Stromal cell of bone marrow (primary cell): ENCODE measurements at regions not wholly inside any gene's neighbourhood (a gene's known extent, or its start where the extent isn't known, plus 50 kb on each side); places are given as distances from the start of the nearest gene placed in this dataset.
A peak's percentile ranks its signal among the peaks of the same experiment; 100 is the strongest.
"Not testable (repeated sequence)": the region's sequence is repeated elsewhere in the genome, so short reads cannot be mapped to it uniquely, and the experiment has no call there.

Experiments used
- DNase-seq: peaks from one replicate; pipeline ENCODE4 v3.0.0-alpha.2; 2012; ENCODE audit warnings: low read depth

DNA sequence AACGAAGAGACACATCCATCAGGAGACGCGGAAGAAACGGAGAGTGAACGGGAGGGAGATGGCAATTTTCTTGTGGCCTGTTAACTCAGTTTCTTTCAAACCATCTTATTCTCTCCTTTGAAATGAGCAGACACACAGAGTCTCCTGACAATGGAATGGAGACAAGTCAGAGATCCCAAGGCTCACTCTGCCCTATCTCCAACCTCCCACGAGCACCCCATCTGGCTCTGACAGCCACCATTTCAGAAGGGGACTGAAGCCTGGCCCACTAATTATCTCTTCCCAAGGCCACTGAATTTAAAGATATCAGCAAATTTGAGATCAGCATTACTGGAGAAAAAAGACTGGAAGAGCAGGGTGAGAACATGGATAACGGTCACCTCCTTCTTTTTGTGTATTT, 215.6 kb downstream of the DHX15 start:
- no peak for DNase-seq

DNA sequence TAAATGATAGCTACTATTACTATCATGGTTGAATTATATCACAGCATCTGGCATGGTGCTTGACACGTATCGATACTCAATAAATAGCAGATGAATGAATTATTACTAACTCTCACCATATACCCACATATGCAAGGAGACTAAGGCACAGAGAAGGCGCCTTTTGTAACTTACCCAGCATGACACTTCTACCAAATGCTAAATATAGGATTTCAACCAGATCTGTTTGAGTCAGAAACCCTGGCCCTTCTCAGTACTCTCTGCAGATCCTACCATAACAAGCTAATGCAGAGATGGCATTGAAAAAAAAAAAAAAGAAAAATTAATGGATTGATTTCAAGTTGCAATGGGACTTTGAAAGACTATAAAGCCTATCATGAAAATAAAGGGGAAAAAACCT, 219.5 kb downstream of the DHX15 start:
- DNase-seq, result no peak

DNA sequence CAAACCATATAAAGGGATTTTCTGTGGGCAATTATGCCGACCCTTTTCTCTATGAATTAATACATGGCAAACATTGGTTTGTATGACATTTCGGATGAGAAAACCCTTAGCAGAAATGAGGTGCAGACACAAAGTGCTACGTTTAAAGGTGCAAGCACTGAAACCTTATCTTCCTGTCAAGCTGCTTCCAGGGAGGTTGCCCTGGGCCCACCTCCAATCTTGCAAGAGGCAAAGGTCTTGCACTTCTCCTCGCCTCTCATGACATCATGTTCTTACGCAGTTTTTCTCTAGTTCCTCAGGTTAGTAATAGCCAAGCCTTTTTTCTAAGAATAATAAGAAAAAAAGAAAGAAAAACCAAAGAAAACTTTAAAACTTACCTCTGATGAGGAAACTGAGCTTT, 220.1 kb downstream of the DHX15 start:
- no peak for DNase-seq

DNA sequence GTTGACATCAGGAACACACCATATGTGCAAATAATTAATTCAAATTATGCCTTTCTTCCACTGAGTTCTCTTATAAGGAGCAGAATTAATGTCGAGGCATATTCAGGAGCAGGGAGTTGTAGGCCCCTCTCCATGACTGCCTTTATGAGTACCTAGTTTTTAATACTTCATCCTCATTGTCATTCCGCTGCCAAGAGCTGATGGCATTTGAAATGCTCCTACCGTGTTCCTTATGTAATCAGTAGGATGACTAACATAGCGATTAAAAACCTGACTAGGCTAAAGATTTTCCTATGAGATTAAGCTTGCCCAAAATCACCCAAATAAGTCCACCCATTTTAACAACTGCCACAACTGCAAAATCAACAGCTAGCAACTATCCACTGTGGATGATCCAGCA, 220.6 kb downstream of the DHX15 start:
- no peak for DNase-seq

DNA sequence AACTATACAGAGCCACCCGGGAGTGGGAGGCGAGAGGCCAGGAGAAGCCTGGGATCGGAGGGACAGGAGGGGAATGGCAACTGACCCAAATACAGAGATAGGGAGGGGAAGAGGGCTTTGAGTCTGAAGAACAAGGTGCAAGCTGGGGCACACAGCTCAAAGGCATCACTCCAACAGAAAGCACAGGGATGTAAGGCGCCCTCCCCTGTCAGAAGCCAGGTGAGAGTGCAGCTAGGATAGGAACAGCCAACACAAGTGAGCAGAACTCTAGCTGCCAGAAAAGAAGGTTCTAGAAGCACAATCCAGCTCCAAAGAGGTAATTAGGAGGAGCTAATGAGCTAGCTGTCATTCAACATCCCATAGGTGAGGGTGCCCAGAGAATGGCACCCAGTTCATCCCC, 232.2 kb downstream of the DHX15 start:
- no peak for DNase-seq

DNA sequence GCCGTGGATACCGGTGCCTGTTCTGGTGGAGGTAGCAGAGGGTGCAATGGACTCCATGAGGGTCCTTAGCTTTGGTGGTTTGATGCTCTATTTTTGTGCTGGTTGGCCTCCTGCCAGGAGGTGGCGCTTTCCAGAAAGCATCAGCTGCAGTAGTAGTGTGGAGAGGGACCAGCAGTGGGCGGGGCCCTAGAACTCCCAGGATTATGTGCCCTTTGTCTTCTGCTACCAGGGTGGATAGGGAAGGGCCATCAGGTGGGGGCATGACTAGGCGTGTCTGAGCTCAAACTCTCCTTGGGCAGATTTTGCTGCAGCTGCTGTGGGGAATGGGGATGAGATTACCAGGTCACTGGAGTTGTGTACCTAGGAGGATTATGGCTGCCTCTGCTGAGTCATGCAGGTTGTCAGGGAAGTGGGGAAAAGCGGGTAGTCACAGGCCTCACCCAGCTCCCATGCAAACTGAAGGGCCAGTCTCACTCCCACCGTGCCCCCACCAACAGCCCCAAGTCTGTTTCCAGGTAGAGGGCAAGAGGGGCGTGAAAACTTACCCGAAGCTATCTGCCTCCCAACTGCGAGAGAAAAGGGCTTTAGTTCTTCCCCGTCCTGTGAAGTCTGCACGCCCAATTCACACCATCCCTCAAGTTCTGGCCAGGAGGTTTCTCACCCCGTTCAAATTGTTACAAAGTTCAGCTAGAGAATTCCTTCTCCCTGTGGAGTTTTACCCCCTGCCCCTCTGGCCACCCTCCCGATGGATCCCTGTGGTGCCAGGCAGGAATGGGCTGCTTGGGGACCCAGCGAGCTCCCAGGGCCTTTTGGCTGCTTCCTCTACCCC, 235.0 kb downstream of the DHX15 start:
- not testable (repeated sequence) for DNase-seq

DNA sequence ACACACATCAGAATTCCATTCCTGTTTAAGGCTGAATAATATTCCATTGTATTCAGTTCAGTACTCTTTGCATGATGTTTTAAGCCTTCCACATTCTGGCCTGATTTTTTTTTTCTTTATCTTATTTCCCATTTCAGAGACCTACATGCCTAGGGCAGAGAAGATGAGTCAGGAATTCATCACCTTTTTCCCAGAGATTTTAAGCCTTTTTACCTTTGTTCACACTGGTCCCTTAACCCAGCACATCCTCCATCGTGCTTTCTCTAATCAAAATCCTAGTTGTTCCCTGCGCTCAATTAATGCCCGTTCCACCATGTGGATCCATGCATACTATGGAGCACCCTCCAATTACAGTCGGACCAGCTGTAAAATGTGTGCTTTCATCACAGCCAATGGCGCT, 245.1 kb downstream of the DHX15 start:
- no peak for DNase-seq

DNA sequence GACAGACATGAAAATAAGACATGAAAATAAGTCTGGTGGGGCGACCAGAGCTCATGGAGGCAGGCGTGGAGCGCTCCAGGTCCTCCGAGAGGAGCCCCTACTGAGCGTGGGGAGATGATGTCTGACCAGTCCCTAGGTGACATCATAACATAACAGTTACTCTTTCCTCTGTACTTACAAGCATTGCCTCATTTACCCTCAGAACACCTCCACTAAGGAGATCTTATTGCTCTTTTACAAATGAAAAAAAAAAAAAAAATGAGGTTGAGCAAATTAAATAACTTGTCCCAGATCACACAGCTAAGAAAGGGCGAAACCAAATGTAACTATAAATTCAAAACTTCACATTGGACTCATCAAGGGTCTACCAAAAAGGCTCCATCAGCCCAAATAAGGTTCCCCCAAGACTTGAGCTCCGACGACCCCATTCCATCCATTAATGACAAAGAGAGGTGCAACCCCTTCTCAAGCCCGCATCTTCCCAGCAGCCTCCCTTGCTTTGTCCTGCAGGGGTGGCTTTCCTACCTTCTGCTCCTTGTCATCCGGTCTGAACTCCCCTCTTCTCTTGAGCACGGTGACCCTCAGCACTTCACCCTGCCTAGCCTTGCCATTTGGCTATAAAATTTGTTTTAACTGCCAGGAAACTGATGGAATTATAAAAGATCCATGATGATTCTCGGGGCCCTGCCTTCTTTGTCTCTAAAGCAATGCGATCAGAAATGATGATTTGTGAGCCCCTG, 246.7 kb downstream of the DHX15 start:
- DNase-seq, result no peak

DNA sequence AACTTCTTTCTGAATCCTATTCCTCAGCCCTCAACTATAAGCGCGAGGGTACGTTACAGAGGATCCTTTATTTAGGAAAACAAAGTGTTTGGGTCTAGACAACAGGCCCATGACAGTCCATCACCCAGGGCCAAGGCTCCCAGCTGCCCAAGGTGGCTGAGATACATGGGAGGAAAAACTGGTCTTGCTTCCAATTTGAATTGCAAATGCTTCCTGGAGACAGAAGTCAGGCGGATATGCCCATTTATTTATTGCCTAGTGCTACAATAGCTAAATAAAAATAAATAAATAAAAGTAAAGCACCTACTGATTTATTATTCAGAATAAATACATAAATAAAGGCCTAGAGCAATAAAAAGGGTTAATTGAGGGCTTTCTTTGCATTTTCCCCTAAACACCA, 248.7 kb downstream of the DHX15 start:
- DNase-seq, result no peak

DNA sequence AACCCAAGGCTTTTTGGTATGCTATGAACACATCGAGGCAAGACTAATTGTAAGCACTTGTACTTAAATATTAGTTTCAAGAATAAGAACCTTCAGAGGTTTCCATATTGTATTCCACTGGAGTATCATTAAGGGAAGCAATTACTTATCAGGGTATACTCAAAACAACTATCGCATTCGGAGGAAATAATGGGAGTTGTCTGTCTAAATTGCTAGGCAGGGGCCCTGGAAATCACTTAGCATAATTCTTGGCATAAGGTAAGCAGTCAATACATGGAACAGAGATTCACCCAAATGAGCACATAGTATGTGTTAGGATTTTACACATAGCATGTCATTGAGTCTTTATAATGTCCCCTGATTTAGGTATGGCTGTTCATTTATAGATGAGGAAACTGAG, 249.4 kb downstream of the DHX15 start:
- no peak for DNase-seq

DNA sequence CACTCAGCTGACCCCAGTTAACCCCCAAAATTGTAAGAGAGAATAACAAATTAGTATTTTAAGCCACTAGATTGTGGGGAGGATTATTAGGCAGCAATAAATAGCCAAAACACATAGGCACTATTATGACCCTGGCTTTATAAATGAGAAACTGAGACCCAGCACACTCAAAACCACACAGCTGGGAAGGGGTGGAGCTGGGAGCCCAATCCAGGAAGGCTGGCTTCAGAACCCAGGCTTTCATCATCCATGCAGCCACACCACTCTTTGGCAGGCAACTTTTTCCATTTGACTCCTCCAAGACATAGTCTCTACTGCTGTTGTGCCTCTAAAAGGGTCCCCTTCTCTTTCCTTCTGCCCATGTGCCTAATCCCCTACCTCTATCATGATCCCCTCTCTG, 253.8 kb downstream of the DHX15 start:
- peak; percentile 48 for DNase-seq

DNA sequence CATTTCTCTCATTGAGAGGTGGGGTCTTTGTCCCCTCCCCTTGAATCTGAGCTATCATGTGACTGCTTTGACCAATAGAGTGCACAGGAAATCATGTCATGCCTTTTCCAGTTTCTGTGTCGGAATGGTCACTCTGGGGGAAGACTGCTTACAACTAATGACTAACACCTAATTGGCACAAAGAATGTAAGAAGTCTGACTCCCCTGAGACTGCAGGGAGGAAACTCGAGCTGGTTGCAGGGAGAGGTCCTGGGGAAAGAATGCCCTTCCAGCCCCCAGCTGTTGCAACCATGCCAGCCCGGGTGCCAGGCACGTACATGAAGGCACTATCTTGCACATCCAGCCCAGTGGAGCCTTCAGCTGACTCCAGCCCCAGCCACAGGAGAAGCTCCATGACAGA, 254.2 kb downstream of the DHX15 start:
- DNase-seq, result peak; percentile 50

DNA sequence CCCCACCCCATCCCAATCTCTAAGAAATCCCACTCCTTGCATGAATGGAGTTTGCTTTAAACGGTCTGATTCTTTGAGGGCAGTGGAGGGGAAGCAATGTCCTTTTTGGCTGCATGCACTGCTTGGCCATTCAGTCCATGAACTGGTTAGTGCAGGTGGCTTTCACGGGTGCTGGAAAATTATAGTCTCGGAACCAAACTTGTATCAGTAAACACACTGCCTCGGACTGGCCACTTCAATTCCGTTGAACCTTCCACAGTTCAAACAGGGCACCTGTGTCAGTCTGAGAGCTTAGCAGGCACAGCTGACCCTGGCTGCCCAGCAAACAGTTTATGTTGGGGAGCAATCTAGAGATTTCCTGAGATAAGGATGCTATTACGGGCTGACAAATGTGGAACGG, 255.6 kb downstream of the DHX15 start:
- DNase-seq, result no peak

DNA sequence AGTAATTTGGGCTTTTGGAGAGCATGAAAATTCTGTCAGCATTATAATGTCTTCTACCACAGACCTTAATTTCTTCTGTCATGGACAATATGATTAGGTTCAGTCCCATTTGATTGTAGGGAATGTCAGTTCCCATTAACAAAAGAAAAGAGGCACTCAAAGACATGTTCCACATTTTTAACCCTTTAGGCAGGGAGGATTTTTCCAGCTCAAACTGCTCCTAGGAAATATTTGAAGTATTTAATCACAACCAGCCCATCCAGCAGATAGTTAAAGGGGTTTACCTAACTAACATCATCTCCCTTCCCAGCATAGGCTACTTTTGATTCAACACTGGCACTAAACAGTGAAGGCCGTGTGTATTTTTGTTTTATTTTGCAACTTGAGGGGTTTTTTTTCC, 256.0 kb downstream of the DHX15 start:
- DNase-seq, result no peak

DNA sequence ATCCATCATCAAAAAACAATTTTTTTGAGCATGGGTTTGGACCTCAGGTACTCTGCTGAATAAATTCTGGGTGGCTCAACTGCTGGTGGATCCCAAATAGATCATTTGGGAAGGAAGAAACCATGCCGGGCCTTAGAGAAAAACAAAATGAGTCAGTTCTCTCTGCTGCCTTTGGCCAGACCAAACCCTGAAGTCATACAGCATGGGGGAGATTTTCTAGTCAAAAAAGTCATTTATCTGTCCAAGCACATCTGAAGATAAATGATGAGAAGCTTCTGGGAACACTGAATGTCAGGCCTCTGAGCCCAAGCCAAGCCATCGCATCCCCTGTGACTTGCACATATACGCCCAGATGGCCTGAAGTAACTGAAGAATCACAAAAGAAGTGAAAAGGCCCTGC, 261.4 kb downstream of the DHX15 start:
- peak; percentile 13 for DNase-seq

DNA sequence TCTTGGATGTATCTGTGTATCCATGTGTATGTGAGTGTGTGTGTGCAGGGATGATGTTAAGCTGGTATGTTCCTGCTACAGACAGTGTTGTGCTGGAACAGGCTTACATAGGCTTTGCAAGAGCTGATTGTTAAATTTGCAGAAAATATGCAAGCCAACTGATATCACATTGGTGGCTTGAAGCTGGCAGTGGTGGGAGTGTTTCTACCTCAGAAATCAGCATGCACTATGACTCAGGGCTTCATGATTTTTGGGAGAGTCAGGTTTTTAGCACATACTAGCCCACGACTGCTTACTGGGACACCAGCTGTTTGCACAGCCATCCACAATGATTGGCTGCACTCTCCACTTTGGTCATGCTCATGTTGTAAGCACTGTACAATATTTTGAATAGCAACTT, 261.8 kb downstream of the DHX15 start:
- peak; percentile 28 for DNase-seq

DNA sequence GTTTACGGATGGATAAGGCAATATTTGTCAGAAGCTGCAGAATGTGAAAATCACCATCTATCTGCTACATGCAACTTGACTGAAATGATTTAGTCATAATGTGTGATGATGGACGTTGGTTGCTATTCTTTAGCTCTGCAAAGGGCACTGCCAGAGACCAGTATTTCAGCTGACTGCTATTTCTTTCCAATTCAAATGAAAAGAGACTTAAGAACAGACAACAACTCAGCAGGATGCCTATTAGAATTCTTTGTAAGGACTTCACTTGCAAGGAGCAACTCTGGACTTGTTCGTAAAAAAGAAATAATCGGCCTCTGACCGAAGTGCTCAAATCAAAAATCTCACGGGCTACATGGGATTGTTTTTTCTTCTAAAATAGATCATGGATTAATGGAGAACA, 262.7 kb downstream of the DHX15 start:
- DNase-seq, result no peak

DNA sequence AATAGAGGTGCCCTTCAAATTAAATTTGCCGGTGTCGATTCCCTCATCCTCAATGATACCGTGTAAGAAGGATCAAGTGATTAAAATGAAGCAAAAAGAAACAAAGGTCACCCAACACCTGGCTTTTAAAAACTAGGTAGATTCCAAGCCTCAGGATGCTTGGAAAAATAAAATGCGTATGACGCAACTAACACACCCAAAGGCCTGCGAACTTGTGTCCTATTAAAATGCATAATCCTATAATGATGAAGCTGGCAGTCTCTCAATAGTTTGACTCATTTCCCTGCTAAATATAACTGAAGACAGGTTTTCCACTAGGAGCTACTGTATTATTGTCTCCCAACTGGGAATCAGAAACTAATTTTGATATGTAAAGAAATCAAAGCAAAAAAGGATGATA, 263.2 kb downstream of the DHX15 start:
- DNase-seq, result peak; percentile 43

DNA sequence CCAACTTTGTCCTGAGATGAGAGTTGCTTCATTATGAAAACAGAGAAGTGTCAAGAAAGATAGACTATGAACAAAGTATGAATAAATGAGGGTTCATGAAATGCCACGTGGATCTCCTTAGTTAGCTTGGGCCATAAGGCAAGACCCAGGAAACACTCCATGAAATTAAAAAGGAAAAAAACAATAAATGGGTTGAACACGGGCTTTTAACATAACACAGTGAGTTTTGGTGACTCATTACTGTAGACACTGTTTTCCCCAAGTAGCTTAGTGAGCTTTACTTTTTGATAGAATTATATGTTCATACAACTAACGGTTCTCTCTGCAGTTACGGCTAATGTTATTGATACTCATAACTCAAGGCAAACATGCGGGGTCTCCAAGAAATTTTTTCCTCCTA, 265.0 kb downstream of the DHX15 start:
- no peak for DNase-seq

DNA sequence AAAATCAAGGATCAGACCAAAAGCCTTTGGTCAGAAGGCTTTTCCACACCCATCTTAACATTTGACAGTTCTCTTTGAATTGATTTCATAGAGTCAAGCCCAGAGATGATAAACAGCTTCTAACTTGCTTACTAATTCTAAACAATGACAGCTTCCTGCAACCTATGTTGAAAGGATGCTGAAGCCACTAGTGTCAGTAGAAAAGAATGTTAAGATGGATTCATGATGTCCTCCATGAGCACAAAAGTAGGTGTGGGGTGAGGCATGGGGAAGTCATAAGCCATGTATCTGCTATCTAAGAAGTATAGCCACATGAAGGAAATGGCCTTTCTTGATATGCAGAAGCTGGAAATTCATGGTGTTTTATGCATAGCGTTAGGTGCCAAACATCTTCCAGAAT, 269.3 kb downstream of the DHX15 start:
- DNase-seq, result no peak

DNA sequence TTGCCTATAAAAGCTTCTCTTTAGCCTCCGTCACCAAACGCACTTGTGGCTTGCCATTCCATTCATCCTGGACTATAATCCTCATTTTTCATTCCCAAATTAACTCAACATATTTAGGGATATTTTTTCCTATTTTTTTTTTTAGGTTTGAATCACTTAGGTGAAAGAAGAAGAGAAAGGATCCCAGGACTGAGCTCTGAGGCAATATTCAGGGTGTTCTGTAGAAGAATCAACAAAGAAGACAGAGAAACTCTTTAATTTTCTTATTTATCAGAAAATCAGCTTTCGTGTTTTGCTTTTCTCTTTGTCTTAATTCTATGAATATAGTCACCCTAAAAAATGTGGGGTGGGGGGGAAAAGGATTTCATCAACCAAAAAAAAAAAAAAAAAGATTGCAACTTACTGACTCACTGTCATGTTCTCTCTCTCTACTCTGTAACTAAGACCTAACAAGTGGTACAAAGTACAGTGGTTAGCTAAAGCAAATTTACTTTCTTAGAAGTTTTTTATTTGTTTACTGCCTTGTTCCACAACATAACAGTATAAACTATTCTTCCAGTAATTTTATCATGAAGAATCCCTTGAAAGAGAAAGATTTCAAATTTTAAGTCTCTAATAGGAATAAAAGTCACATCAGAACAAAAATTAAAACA, 272.0 kb downstream of the DHX15 start:
- DNase-seq, result no peak

DNA sequence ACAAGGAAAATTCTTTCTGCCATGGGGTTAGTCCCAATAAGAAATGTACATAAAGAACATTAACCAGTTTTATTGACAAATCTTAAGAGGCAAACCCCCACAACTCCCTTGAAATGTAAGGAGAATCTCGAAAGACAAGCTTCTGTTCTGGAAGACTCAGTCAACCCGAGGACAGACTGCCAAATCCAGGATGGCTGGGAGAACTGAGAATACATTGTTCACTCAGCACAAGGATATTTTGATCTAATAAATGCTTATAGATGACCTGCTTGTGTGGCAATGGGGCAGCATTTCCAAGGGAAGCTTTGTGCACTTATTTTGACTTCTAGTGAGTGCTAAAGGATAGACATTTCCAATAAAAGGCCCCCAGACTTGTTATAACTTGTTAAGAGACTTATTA, 280.4 kb downstream of the DHX15 start:
- no peak for DNase-seq

DNA sequence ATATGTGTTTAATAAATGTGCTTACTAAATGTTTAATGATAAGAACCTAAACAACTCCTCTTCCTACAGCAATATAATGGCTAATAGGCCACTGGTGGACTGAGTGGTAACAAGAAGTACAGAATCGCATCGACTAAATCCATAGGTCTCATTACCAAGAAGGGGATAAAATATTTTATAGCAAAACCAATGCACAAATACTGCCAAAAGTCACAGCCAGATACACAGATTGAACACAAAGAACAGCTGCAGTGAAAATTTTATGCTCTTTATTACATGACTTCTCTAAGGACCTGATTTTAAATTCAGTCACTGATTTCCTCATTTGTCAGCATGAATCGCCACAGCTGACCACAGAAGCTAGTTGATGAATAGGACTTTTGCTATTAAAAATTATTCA, 285.4 kb downstream of the DHX15 start:
- DNase-seq, result no peak
